HUDEP-2 (cell line): ENCODE measurements at regions not wholly inside any gene's neighbourhood (a gene's known extent, or its start where the extent isn't known, plus 50 kb on each side); places are given as distances from the start of the nearest gene placed in this dataset.
"Not testable (repeated sequence)": the region's sequence is repeated elsewhere in the genome, so short reads cannot be mapped to it uniquely, and the experiment has no call there.

ENCODE experiments used
- DNase-seq, 76 experiments: peaks; one replicate each; lab custom pipeline; 2025; ENCODE audit not compliant: unreplicated experiment in 76 of 76; lab: John Stamatoyannopoulos, UW

GRCh38 chr5:24110004-24110615 lies 534.7 kb downstream of the CDH10 start:
- peak in 3 of 76 experiments; percentile 6 to 21 (median 7) for DNase-seq

GRCh38 chr5:24112420-24112819 lies 532.4 kb downstream of the CDH10 start:
- DNase-seq = no peak

- no peak for DNase-seq
Observed at GRCh38 chr5:24118351-24118750, 526.4 kb downstream of the CDH10 start.

- no peak for DNase-seq
Observed at GRCh38 chr5:24135536-24135935, 509.2 kb downstream of the CDH10 start.

GRCh38 chr5:24141046-24141445 lies 503.7 kb downstream of the CDH10 start:
- DNase-seq = no peak

DNA sequence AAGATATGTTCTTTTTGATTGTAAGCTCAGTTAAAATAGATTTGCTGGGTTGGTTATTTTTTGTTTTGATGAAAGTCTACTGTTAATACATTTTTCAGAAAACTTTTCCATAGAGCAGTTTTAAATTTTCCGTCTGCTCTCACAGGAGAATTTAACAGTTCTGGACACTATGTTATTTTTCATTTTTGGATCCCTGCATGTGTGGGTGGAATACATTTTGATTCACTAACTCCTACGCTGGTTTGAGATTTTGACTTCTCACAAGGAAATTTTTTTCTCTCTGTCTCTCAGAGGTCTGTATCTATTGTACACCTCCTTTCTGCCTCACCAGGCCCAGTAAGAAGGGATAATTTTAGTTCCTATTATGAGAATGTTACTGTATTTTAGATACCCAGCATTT lies 502.4 kb downstream of the CDH10 start:
- DNase-seq = no peak

DNA sequence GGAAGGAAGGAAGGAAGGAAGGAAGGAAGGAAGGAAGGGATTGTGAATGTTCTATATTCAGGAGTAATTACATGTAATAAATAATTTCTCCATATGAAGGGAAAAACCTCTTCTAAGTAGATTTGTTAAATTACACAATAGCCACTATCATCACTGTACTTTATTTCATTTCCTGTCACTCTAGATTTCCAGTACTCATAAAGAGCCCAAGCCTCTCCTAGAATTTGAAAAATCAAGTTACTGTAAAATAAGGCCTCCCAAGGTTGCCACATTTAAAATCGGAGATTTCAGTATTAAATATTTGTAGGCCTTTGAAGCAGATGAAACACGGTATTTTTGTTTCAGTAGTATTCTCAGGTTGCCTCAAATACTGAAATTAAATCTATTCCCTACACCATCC lies 499.0 kb downstream of the CDH10 start:
- no peak for DNase-seq

- DNase-seq = no peak
Observed at GRCh38 chr5:24161559-24161958, 483.2 kb downstream of the CDH10 start.

DNA sequence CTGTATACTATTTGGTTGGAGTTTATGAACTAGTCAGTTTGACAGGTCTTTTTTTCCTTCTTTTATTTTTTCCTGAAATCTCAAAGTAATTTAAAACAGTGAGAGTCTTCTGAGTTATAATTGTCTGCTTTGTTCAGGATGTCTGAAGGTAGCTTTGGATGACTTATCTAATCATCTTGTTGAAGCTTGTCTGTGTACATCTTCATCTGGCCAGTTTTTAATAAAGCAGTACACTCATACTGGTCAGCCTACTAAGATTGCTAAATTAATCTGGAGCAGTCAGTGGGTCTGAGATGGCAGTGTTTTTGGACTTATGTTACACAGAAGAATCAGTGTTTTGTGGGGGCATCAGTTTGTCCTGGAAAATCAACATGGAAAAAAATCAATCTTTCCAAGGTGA lies 482.4 kb downstream of the CDH10 start:
- no peak for DNase-seq

GRCh38 chr5:24163091-24163490 lies 481.7 kb downstream of the CDH10 start:
- no peak for DNase-seq

DNA sequence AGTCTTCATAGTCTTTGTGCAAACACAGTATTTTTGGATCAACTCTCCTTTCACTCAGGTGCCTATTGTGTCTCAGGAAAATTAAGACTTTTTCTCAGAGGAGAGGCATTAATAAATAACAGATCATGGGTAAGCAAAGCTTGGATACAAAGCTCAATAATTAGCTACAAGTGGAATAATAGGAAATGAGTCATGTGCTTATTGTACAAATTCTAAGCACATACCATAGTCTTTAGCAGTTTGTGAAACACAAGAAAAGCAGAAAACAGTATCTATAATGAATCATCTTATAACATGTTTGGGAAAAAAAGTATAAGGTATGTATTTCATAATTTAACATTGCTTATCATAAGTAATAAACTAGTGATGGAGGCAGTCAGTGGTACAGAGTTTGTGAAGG lies 477.0 kb downstream of the CDH10 start:
- no peak for DNase-seq

- no peak for DNase-seq
Observed at GRCh38 chr5:24170026-24170425, 474.8 kb downstream of the CDH10 start.

DNA sequence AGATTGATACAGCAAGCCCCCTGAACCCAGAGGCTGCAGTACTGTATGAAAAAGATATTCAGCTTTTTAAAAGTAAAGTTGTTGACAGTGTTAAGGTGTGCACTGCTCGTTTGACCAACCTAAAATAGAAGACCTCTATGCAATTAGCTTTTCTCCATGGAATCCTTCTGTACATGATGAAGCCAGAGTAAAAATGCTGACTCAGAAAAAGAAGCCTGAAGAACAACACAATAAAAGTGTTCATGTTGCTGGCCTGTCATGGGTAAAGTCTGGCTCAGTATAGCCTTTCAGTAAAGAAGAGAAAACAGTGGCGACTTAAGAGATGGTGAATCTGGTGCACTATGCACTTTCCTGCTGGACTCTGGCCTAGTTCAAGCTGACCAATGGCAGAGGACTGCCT lies 473.8 kb downstream of the CDH10 start:
- DNase-seq = not testable (repeated sequence)

- DNase-seq = no peak
Observed at GRCh38 chr5:24177821-24178220, 467.0 kb downstream of the CDH10 start.

DNA sequence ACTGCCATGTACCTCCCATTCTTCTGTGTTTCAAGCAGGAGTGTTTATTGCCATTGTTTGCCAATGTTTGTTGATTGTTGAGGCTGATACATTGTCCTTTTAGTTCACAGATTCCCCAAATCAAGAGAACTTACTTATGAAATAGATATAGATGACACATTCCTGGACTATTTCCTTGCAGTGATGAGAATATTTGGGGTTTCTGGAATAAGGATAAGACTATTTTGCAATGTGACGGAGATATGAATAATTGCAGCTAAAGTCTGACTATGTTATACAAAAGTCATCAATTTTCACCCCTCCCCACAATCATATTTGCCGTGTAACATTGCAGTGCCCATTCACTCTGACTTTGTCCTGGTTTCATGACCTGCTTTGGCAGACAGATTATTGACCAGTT lies 460.8 kb downstream of the CDH10 start:
- DNase-seq = no peak

DNA sequence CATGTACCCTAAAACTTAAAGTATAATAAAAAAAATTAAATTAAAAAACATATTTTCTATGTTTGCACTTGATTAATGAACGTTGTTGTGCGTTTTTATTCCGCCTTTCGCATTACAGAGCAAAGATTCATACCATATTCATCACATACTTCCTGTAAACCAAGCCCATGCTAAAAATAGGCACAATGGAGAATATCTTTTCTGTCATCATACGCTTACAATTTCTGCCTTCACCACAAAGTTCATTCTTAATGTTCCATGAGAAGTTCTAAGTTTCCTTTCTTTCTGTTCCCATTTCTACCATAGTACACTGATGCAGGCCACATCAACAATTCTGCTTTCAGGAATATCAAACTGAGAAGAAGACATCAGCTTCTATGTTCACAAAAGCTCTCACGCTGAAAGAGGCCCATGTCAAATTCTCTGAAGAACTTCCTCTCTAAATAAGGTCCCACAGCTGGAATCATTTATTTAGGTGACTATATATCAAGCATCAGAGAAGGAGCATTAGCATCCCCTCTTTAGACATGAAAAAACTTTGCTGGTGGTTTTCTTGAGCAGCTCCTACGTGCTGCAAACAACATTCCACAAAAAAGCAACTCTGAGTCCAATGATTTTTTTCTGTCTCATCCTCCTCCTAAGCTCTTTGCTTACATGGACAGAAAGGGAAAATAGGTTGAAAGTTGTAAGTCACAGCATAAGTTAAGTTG lies 456.4 kb downstream of the CDH10 start:
- no peak for DNase-seq

GRCh38 chr5:24196789-24197188 lies 448.0 kb downstream of the CDH10 start:
- DNase-seq = no peak

GRCh38 chr5:24208686-24209106 lies 436.1 kb downstream of the CDH10 start:
- no peak for DNase-seq

DNA sequence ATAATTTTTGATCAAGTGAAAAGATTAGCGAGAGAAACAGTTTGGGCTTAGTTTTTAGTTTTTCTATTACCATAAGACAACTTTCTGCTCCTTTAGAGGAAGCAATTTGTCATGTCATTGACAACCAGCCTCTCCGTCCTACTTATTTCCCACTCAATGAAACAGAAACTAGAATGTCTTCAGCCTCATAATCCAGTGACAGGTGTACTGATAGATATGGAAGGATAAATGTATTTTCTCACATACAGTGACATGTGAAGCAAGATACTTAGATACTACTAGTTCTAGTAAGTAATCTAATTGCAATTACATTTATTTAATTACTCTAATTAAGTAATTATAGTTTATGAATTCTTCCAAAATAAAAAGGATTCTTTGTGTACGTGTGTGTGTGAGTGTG lies 429.7 kb downstream of the CDH10 start:
- DNase-seq = no peak

GRCh38 chr5:24222876-24223275 lies 421.9 kb downstream of the CDH10 start:
- DNase-seq = no peak

DNA sequence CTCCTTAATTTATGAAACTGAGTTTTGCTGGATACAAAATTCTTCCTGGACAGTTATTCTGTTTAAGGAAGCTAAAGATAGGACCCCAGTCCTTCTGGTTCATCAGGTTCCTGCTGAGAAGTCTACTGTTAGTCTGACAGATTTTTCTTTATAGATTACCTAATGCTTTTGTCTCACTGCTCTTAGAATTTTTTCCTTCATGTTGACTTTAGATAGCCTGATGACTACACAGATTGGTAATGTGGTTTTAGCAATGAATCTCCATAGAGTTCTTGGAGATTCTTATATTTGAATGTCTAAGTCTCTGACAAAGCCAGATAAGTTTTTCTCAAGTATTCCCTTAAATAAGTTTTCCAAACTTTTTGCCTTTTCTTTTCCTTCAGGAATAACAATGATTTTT lies 419.7 kb downstream of the CDH10 start:
- no peak for DNase-seq

DNA sequence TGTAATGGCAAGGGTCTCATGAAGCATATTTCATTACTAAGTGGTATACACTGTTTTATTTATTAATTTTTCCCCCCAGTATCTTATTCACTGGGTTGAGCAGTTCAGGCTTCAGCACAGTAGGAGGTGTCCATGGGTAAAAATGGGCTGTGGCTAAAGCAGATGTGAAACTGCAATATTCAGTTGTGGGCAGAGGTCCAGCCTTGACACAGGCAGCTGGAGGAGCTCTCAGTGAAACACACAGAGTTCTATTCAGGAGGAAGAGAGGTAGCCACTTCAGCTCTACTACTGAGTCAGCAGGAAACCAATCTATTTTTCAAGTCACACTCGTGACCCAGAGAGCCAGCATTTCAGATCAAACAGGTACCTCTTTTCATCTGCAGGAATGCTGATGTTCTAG lies 418.3 kb downstream of the CDH10 start:
- DNase-seq = peak in 2 of 76 experiments; percentile 0 to 6

DNA sequence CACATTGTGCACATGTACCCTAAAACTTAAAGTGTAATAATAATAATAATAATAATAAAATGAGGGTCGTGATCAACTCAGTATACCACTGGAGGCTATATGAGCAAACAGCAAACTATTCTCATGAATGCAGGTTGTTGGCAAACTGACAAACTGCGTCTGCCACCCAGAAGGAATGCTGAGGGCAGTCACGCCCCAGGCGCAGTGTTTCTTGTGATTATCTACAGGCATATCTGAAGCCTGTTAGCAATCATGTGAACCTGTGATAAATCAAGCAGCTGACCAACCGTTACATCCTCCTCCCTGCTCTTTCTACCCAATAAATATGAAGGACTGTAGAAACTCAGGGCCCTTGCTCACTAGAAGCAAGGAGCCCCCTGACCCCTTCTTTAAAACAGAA lies 416.9 kb downstream of the CDH10 start:
- DNase-seq = peak in 4 of 76 experiments; percentile 1 to 31 (median 14)
